WTC11 (cell line): ENCODE measurements at regions not wholly inside any gene's neighbourhood (a gene's known extent, or its start where the extent isn't known, plus 50 kb on each side); places are given as distances from the start of the nearest gene placed in this dataset.

ENCODE experiments used
- CTCF ChIP-seq: fragments of 200-600 bp; IDR thresholded peaks from 2 replicates; pipeline ENCODE4 v1.8.0; 2022; ENCODE audit warnings: antibody characterized with exemption
- MYBL2 ChIP-seq: sonication (generic); formaldehyde crosslinking; IDR thresholded peaks from 2 replicates; pipeline ENCODE4 v1.8.1; 2023; ENCODE audit warnings: mild to moderate bottlenecking, moderate library complexity, missing genetic modification reagents
- SMAD3 ChIP-seq: sonication (generic); formaldehyde crosslinking; IDR thresholded peaks from 2 replicates; pipeline ENCODE4 v1.8.0; 2022; ENCODE audit warnings: missing genetic modification reagents, mild to moderate bottlenecking, borderline replicate concordance

GRCh38 chrX:96556886-96557285 lies 127.8 kb upstream of the DIAPH2 start:
- TF ChIP-seq MYBL2 (no peak), CTCF (no peak), SMAD3 (CRISPR knock-in tag) (no peak)
